Nephron (organoid): ENCODE measurements at regions not wholly inside any gene's neighbourhood (a gene's known extent, or its start where the extent isn't known, plus 50 kb on each side); places are given as distances from the start of the nearest gene placed in this dataset.

Source experiments
- H3K27ac Mint-ChIP-seq, 3 experiments: 2 replicates each; pipeline ENCODE4 v1.8.0; 2020; ENCODE audit warnings: mixed read lengths in 3 of 3, mild to moderate bottlenecking in 2 of 3, moderate library complexity in 1 of 3
- H3K27me3 Mint-ChIP-seq: 2 replicates; pipeline ENCODE4 v1.8.0; 2021; ENCODE audit warnings: low read depth, mild to moderate bottlenecking, moderate library complexity, mixed read lengths
- H3K36me3 Mint-ChIP-seq: 2 replicates; pipeline ENCODE4 v1.8.0; 2020; ENCODE audit warnings: low read depth, mixed read lengths
- H3K4me1 Mint-ChIP-seq: 2 replicates; pipeline ENCODE4 v1.8.0; 2020; ENCODE audit warnings: mixed read lengths
- H3K4me3 Mint-ChIP-seq, 3 experiments: 2 replicates each; pipeline ENCODE4 v1.8.0; 2020; ENCODE audit warnings: mild to moderate bottlenecking in 3 of 3, mixed read lengths in 3 of 3, moderate library complexity in 2 of 3
- H3K9me3 Mint-ChIP-seq: 2 replicates; pipeline ENCODE4 v1.8.0; 2020; ENCODE audit warnings: mixed read lengths
- CTCF ChIP-seq, 3 experiments: fragments of 200-600 bp; sonication (generic); IDR thresholded peaks; one replicate each; pipeline ENCODE4 v1.5.0; 2021; ENCODE audit warnings: antibody characterized with exemption in 3 of 3; ENCODE audit not compliant: unreplicated experiment in 3 of 3

DNA sequence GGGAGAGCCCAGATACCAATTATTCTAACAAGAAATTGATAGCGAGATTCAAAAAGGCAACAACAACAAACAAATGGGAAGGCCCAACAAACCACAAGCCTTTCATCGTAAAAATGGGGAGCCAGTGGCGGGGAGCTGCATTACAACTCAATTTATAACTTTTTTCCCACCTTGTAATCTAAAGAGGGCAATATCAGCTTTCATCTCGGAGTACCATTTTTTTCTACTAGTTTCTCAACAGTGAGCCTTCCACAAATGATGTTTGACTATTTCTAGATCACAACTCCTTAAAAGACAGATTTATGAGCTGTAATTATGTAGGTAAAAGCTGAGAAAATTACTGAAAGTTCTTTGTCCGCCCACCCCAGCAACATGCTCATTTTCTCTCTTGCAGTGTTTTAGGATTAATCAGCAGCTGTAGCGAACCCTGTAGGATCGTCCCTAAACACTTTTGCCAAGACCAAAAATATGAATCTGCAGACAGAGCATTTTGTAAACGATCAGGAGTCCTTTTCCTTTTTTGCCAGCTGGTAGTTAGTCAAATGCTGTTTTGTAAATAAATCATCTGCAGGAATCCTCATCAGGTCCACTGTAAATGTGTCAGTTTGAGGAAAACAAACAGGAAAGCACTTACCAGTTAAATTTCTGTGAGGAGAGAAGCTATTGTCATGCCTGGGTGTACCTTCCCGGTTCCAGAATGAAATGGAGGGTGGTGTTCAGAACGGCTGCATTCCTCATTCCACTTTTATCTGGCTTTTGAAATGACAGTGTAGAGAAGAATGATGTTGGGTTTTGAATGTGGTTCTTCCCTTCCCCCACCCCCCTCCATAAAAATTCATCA, 53.2 kb downstream of the EEF1B2 start:
- TF ChIP-seq CTCF (IDR thresholded peaks at IDR 0.05; ENCODE audit: unreplicated experiment in 3 of 3), result no peak
- no peaks in the 10 kb centered on the region for H3K9me3 Mint-ChIP-seq
- peak overlapping the region; percentile 25 to 48 (median 38) for H3K27ac Mint-ChIP-seq
- no peaks in the 10 kb centered on the region for H3K36me3 Mint-ChIP-seq
- peaks cover 6% of the 10 kb centered on the region for H3K27me3 Mint-ChIP-seq
- H3K4me3 Mint-ChIP-seq, result peak overlapping the region; percentile 57 to 66 (median 64)
- peaks cover 23% of the 10 kb centered on the region for H3K4me1 Mint-ChIP-seq

- Mint-ChIP-seq H3K36me3 (no peaks in the 10 kb centered on the region), H3K9me3 (no peaks in the 10 kb centered on the region), H3K4me3 (peak overlapping the region in 2 of 3 experiments; percentile 64 to 66), H3K27ac (peak overlapping the region; percentile 25 to 48 (median 38)), H3K27me3 (peaks cover 6% of the 10 kb centered on the region), H3K4me1 (peaks cover 23% of the 10 kb centered on the region)
- TF ChIP-seq CTCF (IDR thresholded peaks at IDR 0.05; ENCODE audit: unreplicated experiment in 3 of 3), result no peak
Measured at GRCh38 chr2:206213514-206213845, 53.8 kb downstream of the EEF1B2 start.

GRCh38 chr2:206217166-206217565, 57.3 kb upstream of the ZDBF2 start:
- H3K4me3 Mint-ChIP-seq, result peak overlapping the region in 1 of 3 experiments; percentile 46
- H3K9me3 Mint-ChIP-seq, result peaks cover 7% of the 10 kb centered on the region
- no peak for TF ChIP-seq CTCF (IDR thresholded peaks at IDR 0.05; ENCODE audit: unreplicated experiment in 3 of 3)
- peaks cover 3% of the 10 kb centered on the region for H3K27me3 Mint-ChIP-seq
- H3K36me3 Mint-ChIP-seq, result no peaks in the 10 kb centered on the region
- H3K4me1 Mint-ChIP-seq, result peaks cover 23% of the 10 kb centered on the region
- H3K27ac Mint-ChIP-seq, result peak overlapping the region in 1 of 3 experiments; percentile 25

- peak overlapping the region in 1 of 3 experiments; percentile 46 for H3K4me3 Mint-ChIP-seq
- H3K4me1 Mint-ChIP-seq, result peaks cover 18% of the 10 kb centered on the region
- H3K27me3 Mint-ChIP-seq, result peaks cover 3% of the 10 kb centered on the region
- no peaks in the 10 kb centered on the region for H3K36me3 Mint-ChIP-seq
- no peak for TF ChIP-seq CTCF (IDR thresholded peaks at IDR 0.05; ENCODE audit: unreplicated experiment in 3 of 3)
- H3K9me3 Mint-ChIP-seq, result peaks cover 7% of the 10 kb centered on the region
- H3K27ac Mint-ChIP-seq, result peak overlapping the region in 1 of 3 experiments; percentile 25
Measured at GRCh38 chr2:206217743-206218142, 56.7 kb upstream of the ZDBF2 start.

DNA sequence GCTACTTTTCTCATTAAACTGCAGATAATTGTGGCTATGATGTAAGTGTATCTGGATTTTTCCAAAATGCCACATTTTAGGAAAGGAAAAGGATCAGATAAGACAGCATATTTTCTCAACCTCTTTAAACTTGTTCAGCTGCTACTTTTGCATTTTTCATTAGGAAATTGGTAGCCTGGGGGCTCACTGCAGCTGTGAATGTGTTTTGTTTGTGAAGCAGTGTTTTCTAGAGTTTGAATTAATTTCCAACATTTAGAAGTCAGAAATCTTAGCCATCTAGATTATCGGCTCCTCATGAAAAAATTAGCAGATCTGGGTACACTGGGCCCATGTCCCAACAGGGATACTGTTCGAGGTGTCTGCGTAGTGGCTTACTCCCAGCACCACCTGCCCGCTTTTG, 56.3 kb upstream of the ZDBF2 start:
- peak overlapping the region in 1 of 3 experiments; percentile 25 for H3K27ac Mint-ChIP-seq
- H3K36me3 Mint-ChIP-seq, result no peaks in the 10 kb centered on the region
- TF ChIP-seq CTCF (IDR thresholded peaks at IDR 0.05; ENCODE audit: unreplicated experiment in 3 of 3), result no peak
- peaks cover 7% of the 10 kb centered on the region for H3K9me3 Mint-ChIP-seq
- H3K4me3 Mint-ChIP-seq, result no peak overlapping the region
- H3K4me1 Mint-ChIP-seq, result peaks cover 14% of the 10 kb centered on the region
- peaks cover 3% of the 10 kb centered on the region for H3K27me3 Mint-ChIP-seq
